Left renal pelvis (tissue), 4 donors: ENCODE measurements at regions not wholly inside any gene's neighbourhood (a gene's known extent, or its start where the extent isn't known, plus 50 kb on each side); places are given as distances from the start of the nearest gene placed in this dataset.
"Not testable (repeated sequence)": the region's sequence is repeated elsewhere in the genome, so short reads cannot be mapped to it uniquely, and the experiment has no call there.

ENCODE experiments used
- DNase-seq, 4 donors: peaks; one replicate each; pipeline ENCODE4 v3.0.0-alpha.2; 2013; ENCODE audit warnings: low read depth in 4 of 4, low spot score in 3 of 4

DNA sequence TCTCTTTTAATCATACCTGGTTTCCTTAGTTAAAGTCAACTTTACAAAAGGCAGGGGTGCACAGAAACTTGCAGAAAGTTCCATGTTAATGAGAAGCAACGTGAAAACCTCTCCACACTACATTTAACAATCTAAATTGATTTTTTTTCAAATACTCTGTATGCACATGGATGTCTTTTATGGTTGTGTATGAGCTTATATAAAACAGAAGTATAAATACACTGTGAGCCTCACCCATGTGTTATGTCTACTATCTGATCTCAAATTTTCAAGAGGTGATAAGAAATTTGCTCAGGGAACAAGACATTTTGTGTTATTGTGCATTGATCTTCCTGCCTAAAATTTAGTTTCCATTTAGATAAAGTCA, 617.6 kb downstream of the ADCYAP1 start:
- DNase-seq, result no peak

- no peak for DNase-seq
Measured at GRCh38 chr18:1526991-1527390, 622.3 kb downstream of the ADCYAP1 start.

DNA sequence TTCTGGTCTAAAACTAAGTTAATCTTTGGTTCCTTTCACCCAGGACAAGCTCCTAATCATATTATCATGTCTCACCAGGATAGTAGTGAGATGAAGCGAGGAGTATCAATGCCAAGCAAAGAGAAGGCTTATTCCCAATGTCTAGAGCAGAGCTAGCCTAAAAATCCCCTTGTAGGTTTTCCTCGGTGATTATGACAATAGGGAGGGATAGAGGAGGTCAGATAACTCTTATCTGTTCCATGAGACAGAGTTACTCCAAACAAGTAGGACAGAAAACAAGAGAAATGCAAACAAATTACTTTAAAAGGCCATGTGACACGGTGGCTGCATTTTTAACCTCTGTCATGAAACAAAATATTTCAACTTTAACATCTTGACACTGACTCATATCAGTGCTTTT, 623.1 kb downstream of the ADCYAP1 start:
- no peak for DNase-seq

DNA sequence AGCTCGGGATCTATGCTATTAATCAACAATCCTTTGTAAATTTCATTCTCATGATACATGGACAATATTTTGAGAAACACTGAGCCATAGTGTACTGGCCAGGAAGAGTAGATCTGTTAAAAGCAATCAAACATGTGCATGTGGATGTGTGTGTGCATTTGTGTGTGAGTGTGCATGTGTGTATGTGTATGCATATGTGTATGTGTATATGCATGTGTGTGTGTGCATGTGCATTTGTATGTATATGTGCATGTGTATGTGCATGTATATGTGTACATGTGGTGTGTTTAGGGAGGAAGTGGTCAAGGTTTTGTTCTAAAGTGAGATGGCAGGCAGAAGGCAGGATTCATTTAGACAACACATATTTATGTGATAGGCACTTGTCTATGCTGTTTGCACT, 623.8 kb downstream of the ADCYAP1 start:
- no peak for DNase-seq

GRCh38 chr18:1528964-1529509, 624.4 kb downstream of the ADCYAP1 start:
- DNase-seq, result no peak

DNA sequence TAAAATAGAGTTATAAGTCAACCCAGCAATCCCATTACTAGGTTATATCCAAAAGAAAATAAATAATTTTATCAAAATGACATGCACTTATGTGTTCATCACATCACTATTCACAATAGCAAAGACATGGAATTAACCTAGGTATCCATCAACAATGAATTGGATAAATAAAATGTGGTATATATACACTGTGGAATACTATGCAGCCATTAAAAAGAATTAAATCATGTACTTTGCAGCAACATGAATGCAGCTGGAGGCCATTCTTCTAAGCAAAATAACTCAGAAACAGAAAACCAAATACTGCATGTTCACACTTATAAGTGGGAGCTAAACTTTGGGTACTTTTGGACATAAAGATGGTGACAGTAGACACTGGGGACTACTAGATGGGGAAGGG, 626.0 kb downstream of the ADCYAP1 start:
- no peak for DNase-seq

GRCh38 chr18:1539276-1539675, 634.6 kb downstream of the ADCYAP1 start:
- no peak for DNase-seq

- no peak for DNase-seq
Measured at GRCh38 chr18:1541478-1541877, 636.8 kb downstream of the ADCYAP1 start.

DNA sequence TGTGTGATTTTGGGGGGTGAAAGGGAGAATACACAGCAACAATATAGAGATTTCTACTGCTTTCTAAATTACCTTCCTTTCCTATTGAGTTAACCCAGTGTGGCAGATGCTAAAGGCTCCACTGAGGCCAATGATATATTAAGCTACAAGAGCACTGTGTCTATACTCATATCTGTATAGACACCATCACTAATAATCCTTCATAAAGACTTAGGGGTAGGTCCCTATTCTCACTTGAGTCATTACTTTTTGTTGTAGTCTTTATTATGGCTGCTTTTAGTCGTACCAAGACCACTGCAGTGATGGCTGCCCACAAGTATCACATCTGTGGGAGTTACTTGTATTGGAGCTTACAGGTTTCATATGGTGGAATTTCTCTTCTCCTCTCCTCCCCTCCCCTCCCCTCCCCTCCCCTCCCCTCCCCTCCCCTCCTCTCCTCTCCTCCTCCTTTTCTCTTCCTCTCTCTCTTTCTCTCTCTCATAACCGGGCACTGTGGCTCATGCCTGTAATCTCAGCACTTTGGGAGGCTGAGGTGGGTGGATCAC, 637.6 kb downstream of the ADCYAP1 start:
- no peak for DNase-seq

DNA sequence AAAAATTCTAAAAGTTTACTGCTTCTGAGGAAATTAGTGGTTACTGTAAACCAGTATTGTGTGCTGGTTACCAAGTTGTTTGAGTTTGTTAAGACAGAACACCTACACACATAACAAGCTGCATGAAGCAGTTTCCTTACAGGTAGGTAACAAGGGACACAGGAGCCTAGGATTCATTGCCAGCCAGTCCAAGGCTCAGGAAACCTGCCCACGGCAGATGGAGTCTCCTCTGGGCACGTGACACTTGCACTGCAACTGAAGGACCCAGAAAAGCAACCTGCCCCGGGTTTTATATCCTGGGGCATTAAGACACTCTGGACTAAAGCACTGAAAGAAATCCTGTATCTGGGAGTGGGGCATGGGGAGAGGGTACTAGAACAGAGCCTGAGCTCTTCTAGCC, 639.3 kb downstream of the ADCYAP1 start:
- no peak for DNase-seq

DNA sequence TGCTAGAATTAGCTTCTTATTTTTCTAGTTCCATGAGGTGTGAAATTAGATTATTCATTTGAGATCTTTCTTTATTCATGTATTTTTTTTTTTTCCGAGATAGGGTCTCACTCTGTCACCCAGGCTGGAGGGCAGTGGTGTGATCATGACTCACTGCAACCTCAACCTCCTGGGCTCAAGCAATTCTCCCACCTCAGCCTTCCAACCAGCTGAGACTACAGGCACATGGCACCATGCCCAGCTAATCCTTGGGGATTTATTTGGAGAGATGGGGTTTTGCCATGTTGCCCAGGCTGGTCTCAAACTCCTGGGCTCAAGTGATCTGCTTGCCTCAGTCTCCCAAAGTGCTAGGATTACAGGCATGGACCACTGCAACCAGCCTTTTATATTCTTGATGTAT, 653.0 kb downstream of the ADCYAP1 start:
- not testable (repeated sequence) for DNase-seq

- no peak for DNase-seq
Measured at GRCh38 chr18:1559563-1559962, 654.9 kb downstream of the ADCYAP1 start.

DNA sequence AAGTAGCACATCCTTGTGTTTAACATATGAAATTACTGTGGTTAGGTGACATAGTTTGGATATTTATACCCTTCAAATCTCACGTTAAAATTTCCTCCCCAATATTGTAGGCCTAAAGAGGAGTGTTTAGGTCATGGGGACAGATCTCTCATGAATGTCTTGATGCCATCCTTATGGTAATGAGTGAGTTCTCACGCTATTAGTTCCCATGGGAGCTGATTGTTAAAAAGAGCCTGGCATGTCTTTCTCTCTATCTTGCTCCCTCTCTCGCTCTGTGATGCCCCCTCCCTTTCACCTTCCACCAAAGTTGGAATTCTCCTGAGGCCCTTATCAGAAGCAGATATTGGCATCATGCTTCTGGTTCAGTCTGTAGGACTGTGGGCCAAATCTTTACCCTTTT, 660.1 kb downstream of the ADCYAP1 start:
- DNase-seq, result no peak

DNA sequence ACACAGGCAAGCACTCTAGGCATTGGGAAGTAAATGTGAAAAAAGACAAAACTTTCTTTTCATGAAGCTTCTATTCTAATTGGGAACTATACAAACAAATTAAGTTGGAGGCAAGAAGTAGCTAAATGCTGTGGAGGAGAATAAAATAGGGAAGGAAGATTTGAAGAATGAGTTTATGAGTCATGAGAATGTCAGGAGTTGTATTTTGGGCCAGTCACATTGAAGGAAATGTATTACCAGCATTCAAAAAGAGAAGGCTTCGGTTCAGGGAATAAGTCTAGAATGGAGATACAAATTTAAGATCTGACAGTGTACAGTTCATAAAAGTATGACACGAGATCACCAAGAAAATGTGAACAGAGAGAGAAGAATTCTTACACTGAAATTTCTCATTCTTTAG, 666.5 kb downstream of the ADCYAP1 start:
- DNase-seq, result no peak

GRCh38 chr18:1573732-1574131, 669.1 kb downstream of the ADCYAP1 start:
- DNase-seq, result no peak

GRCh38 chr18:1575084-1575483, 670.4 kb downstream of the ADCYAP1 start:
- no peak for DNase-seq

- DNase-seq, result no peak
Measured at GRCh38 chr18:1578505-1578904, 673.8 kb downstream of the ADCYAP1 start.

- no peak for DNase-seq
Measured at GRCh38 chr18:1581581-1581980, 676.9 kb downstream of the ADCYAP1 start.

DNA sequence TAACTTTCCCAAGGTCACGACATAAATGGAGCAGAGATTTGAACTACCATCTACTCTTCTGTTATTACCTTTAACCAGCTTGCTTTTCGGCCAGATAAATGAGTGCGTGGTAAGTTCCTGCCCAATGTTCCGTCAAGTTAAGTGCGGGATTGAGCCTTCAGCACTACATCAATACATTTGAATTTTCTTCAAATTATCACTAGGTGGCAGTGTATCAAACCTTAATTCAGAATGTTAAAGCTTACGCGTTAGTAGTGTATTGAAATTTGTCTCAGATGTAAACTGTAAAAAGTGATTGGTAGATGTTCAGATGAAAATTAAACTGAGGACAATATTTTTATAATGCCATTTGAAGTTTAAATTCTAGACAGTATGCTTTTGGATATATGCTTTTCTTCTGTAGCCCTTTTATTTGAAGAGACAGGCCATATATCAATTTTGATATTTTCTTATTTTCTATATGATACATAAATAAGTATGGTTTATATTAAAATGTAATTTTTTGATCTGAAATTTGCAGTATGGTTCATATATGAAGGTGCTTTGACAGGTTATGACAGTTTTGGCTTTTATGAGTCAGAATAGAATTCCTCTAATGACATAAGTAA, 681.3 kb downstream of the ADCYAP1 start:
- DNase-seq, result peak in 2 of 4 donors; percentile 2 to 16

GRCh38 chr18:1593091-1593490, 688.4 kb downstream of the ADCYAP1 start:
- DNase-seq, result no peak

DNA sequence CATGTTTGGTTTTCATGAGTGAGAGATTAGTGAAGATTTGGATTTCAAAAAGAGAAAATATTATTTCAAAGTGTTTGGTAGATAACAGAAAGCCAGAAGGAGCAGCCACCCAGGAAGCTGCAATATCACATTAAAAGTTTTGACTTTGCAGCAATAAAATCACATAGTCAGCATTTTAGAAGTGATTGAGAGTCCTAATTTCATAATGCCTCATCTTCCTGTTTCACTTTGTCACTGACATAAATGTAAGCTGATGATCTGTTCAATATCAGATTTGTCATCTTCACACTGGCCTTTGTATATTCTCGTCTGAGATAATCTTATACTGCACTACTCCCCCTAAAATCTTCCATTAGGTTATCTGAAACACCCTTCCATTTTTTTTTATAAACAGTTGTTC, 690.5 kb downstream of the ADCYAP1 start:
- no peak for DNase-seq

DNA sequence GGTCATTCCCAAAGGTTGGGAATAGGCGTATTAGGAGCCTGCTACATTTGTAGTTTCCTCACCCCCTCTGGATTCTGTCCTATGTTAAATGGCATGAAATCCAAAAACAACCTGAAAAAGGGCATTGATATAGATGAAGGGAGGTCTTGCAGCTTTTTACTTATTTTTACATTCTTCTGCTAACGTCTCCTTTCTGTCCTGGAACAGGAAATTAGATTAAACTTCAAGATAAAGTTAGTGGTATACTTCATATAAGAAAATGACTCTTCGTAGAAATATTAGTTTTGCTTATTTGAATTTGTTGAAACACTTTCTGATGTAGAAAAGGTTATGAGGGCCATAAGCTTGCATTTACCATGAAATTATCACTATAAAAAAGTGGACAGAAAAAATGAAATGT, 694.5 kb downstream of the ADCYAP1 start:
- no peak for DNase-seq

DNA sequence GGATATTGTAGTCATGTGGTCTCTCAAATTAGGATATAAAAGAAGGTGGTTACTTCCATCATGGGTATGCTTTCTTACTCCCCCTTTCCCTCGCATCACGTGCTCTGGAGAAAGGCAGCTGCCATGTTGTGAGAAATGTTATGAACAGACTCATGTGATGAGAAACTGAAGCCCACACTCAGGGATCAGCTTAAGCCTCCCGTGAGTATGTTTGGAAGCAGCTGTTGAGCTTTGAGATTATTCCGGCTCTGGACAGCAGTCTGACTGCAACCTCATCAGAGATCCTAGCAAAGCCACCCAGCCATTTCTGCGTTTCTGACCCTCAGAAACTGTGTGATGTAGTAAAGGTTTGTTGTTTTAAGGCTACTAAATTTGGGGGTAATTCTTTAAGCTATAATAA, 700.1 kb downstream of the ADCYAP1 start:
- DNase-seq, result no peak
